Stimulated activated CD8-positive, alpha-beta memory T cell treated with anti-CD3 and anti-CD28 coated beads, Interleukin-7, amount 100 ng/mL, for 48 hours (primary cell): ENCODE measurements at regions not wholly inside any gene's neighbourhood (a gene's known extent, or its start where the extent isn't known, plus 50 kb on each side); places are given as distances from the start of the nearest gene placed in this dataset.

Experiments used
- DNase-seq, 2 donors: peaks; one replicate each; pipeline ENCODE4 v3.0.0-alpha.2; 2020; ENCODE audit warnings: low read depth in 1 of 2; ENCODE audit errors: extremely low read depth in 1 of 2

DNA sequence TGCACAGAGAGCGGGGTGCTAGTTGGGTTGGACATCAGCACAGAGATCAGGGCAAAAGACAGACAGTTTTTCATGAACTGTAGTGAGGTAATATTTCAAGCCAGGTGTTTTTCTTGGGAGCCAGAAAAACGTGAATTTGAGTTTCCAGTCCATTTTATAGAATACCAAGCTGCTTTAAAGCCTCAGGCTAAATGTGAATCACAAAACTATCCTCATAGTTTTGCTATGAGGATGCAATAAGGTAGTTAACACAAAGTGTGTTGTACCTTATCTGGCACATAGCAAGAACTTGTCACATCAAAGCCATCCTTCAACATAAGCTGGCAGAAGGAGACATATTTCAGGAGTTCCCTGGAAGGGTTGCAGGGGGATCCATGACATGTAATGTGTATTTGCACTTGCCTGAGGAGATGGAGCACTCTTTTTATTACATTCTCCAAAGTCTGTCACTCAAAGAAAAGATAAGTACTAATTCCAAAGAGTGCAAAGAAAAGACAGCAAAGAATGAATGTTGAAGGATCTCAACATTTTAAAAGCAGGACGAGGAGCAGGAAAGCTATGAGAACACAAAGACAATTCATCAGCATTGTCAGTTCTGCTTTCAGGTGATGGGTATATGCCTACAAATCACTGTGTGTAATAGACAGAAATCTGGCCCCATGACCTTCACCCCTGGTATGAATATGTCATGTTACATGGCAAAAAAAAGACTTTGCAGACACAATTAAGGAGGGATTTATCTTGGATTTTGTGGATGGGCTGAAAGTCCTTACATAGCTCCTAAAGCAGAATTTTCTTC is 1046.4 kb downstream of the NTRK3 start:
- DNase-seq = no peak

DNA sequence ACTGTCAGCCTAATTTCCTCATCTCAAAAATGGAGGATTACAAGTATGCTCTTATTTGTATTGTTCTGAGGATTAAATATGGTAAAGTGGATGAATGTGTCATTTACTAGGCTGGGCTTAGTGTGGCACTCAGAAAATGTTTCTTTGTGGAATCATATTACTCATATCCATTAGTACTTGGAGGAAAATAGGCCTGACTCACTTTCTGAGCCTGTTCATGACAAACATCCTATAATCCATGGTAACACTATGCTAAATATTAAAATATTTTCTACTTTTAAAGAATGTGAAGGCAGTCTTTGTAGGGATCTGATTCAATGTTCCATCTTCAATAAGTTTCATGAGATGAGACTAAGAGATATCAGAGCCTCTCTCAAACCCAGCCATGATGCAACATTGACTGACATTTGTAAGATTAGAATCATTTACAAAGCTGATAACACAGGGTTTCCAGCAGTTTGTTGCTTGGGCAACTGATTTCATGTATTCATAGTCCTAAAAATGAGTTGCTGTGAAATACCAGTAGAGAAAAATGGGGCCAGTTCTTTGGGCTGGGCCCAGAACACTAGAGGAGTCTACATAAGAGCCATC is 1048.5 kb downstream of the NTRK3 start:
- no peak for DNase-seq

DNA sequence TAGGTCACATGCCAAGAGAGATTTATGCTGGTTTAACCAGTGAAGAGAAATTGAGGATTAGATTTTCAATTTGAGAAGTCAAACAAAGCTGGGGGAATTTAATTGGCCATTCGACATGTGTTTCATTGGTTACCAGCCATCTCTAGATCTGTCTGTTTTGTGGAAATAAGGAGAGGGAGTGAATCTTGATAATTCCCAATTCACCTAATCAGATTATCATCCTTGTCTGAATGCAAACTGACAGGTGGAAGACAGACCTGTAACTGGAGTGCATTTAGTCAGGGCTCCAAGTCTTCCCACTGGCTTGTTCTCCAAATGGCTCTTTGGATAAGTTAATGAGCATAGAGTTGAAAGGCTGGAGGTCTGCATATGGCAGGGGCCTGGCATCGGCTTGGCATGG is 1049.3 kb downstream of the NTRK3 start:
- no peak for DNase-seq

DNA sequence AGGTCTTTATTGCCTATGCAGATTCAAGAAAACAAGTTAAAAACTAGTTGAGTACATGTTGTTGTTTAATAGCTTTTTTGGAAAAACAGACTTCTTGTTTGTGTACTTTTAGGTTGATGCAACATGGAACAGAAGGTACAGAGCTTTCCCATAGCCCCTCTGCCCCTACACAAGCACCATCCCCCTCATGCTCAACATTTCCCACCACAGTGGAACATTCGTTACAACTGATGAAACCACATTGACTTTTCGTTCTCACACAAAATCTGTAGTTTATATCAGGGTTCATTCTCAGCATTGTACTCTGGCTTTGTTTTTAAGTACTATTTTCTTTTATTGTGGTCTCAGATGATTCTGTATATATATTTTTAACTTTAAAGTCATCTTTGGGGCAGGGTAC is 1054.6 kb downstream of the NTRK3 start:
- DNase-seq = no peak

DNA sequence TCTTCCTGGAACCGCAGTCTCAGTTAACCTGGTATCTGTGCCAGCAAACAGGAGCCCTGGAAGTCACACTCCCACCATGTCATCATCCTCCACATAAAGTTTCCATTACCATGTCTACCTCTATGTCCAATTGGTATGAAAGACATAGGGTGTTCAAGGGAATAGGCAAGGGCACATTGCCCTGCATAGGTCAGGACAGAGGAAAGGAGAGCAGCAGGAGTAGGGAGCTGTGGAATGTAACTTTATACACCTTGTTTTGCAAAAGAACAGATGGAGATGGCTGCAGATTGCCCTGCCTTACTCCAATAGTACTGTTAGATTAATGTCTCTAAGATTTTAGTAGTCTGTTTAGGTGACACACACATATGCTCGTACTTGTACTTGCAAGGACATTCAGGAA is 1056.4 kb downstream of the NTRK3 start:
- no peak for DNase-seq

DNA sequence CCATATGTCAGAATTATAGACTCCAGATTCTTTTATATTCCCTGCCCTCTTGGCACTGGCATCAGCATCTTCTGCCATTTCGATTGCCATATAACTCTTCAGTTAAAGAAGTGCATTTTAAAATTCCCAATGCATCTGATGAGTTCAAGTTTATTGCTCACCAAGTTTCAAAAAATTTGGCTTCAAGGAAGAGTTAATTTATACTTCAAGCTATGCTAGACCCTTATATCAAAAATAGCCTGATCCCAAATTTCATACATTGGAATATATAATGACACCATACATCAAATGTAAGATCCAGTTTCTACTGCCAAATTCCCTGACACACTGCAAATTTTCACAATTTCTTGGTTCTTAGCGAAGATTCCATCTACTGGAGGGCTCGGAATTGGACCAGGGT is 1058.6 kb downstream of the NTRK3 start:
- DNase-seq = no peak

DNA sequence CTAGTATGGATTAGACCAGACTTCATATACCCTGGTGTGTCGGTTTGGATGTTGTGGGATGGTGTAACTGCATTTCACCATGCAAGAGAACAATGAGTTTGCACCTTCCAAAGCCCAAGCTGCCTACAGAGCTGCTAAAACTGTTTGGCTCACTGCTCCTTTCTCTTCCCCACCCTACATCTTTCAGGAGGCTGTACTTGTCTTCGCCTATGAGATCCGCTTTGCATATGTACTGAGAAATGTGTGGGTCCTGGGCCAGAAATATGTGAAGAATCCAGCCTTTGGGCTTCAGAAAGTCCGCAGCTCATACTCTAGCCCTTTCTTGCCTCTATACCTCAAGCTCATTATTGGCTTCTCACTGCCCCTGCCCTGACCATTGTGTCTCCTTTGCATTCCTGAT is 1060.0 kb downstream of the NTRK3 start:
- DNase-seq = no peak

DNA sequence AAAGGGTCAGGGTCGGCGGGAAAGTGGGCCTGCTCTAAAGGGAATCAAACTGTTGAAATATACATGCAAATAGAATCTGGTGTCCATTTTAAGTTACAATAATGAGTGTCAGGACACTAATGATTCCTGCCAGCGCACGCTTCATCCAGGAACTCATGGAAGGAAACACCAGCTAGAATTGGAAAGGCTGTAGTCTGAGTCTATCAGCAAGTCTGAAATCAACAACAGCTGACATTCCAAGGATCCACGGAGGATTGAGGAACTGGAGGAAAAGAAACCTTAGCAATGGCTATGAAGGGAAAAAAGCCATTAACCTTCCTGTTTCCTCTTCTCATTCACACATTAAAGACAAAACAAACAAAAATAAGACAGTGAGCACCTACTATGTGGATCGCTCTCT is 1063.1 kb downstream of the NTRK3 start:
- DNase-seq = no peak

DNA sequence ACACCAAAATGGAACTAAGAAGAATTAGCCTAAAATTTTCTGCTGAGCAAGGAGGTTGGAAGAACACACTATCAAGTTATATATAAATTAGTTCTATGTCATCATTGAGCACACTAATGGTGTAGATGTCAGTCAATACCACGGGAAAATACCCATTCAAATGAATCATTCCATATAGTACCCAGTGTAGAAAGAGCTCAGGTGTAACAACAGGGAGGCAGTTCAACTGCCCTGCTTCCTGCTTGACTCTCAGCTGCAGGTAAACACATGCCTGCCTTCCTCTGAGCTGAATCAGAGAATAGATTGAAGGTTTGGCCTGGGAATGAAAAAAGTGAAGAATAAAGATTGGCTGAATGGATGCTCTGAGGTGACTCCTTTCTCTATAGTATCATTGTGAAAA is 1088.0 kb downstream of the AGBL1 start:
- no peak for DNase-seq

DNA sequence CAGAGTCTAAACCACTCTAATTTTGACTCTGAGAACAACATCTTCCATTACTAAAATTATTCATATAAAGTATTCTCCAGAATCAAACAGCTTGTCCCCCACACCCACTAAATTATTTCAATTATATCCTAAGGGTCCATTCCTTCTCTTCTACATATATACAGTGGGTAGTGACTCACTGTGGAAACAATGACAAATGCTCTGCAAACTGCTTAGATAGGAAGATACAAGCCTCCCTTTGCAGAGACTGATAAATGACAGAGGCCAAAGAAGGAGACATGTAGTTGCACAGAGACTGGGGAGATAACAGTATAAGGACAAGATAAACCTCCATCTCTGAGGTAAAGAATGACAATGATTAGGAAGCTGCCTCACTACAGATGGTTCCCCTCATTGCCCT is 1087.4 kb downstream of the AGBL1 start:
- no peak for DNase-seq

DNA sequence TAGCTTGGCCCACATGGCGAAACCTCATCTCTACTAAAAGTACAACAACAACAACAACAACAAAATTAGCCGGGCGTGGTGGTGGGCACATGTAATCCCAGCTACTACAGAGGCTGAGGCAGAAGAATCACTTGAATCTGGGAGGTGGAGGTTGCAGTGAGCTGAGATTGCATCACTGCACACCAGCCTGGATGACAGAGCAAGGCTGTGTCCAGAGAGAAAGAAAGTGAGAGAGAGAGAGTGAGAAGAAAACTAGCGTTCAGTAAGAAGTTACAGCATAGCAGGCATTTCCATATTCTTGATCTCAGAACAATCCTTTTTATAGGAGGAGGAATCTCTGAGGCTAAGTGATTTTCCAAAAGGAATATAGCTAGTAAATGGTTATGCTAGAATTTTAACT is 1076.1 kb downstream of the AGBL1 start:
- DNase-seq = no peak

DNA sequence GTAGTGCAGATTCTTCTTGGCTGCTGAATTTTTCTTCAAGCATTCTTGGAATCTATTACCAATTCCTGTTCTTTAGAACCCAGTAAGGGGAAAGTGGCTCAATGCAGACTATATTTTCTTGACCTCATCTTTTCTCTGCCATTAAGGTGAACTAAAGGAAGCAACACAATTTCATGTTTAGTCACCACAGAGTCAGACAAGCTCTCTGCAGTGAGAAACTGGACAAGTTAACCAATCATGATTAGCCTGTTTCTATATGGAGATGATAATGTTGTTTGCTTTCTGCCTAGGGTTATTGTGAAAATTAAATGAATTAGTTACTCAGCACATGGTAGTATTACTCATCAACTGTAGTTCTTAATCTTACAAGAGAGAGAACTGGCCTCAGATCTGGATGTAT is 1075.1 kb downstream of the AGBL1 start:
- no peak for DNase-seq

DNA sequence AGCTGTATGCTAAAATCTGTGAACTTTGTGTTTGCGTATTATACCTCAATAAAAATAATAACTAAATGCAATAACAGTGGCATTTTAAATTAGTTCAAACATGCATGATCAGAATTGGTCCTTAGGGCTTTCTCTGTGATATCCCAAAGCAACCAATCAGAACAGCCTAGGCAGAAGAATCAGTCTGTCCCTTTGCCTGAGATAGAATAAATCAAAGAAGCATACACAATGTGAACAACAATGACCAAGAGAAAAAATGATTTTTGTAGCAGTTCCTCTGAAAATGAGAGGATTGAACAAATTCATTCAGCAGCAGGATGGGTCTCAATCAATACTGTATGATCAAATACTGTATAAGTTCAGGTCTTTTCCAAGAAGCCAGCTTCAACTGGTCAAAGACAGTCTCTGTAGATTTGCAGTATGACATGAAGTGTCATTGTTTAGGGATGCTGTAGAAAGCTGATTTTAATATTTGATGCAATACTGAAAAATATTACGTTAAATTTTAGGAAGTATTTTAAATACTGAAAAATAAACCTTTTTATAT is 1071.6 kb downstream of the AGBL1 start:
- no peak for DNase-seq

DNA sequence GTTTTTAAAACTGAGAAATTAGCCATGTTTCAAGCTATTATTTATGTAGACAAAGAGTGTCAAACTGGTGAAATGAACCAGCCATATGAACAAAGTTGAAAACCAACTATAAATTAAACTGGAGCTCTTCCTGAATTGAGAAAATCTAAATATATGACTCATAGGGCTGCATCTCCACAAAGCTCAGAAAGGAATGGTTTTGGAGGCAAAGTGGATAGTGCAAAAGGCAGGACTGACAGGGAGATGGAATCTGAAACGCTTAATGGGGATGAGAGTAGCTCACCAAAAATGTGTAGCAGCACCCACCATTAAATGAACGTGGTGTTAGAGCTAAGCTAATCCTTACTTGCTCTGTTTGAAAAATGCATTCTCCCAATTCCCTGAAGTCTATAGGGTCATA is 1066.0 kb downstream of the AGBL1 start:
- no peak for DNase-seq

DNA sequence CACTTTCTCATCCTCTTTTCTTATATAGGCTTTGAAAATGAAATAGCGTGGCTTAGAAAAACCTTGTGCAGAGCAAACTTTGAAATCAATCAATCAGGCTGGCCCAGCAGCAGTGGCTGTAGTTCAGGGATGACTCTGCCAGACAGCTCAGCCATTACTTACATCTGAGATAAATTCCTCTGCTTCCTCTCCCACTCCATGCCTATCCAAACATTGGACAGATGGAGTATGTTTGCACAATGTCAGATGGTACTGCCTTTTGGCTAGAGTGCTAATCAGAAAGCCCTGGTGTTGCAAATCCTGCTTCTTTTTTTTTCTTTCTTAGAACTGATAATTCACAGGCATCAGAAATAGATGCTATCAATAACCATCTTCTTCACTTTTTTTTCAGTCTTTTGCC is 1065.1 kb downstream of the AGBL1 start:
- no peak for DNase-seq

DNA sequence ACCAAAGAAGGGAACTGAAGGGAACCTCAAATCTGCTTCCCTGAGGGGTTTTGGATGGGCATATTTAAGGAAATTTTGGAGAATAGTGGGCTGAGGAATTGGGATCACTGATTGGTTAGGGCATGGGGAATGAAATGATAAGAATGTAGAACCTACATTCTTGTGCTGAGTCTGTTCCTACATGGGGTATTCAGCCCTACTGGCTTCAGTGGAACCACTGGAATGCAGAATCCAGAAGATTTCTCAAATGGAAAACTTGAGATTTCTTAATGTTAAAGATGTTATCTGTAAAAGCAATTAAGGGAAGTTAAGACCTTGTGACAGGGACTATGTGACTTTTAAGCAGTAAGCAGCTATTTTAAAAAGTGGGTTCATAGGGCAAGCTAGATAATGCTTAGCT is 1062.4 kb downstream of the AGBL1 start:
- no peak for DNase-seq

DNA sequence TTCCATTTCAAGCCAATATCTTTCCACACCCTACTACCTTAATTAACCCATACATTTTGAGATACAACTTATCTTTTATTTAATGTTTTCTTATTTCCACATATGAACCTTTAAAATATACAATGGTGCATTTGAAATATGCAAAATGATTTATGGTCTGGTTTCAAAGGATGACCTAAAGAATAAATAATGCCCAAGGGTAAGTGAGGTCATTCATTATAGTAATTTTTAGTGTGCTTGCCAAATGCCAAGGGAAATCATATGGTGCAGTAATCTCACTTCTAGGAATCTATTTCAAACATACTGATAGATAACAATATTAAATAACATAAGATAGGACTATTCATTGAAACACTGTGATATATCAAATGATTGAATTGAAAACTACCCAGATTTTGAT is 1055.4 kb downstream of the AGBL1 start:
- DNase-seq = no peak

DNA sequence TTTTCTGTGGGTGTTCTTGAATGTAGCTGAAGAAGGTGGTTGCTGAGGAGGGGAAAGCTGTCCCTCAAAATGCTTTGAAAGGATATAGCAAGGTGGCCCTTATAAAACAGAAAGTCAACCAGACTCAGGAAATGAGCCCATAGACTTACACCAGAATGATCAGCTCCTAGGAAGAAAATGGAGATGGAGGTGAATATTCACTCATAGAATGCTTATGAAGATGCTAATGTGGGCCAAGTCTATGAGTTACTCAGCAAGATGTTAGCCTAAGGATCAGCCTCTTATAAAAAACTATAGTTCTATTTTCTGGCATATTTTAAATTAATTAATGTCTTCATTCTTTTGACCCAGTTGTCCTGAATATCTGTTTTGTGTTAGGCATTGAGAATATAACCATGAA is 1054.0 kb downstream of the AGBL1 start:
- DNase-seq = no peak

DNA sequence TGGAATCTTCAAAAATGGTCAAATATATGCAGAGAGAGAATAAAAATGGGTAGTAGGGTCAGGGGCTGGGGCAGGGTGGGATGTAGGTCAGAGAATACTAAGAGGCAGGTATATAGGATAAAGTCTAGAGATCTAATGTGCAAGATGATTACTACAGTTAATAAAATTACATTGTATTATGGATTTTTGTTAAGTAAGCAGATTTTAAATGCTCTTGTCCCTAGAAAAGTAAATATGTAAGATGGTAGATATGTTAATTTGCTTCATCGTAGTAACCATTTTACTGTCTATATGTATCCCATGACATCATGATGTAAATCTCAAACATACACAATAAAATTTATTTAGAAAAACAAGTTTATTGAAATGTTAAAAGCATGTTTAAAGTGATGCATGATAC is 1051.4 kb downstream of the AGBL1 start:
- DNase-seq = no peak

DNA sequence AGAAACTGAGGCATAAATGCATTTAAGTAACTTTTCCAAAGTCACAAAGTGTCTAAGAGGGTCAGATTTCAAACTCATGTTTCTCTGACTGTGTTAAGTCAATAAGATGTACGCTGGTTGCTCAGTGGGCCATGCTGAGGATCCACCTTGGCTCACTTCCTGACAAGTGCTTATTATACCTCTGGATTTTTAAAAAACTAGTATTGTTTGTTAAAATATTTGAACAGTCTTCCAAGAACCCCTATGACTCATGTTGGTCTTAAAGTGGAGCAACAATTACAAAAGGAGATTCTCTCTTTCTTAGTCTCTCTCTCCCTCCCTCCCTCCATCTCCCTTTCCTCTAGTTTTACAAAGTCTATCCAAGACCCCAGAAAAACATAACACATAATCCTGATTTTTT is 1050.2 kb downstream of the AGBL1 start:
- DNase-seq = no peak

DNA sequence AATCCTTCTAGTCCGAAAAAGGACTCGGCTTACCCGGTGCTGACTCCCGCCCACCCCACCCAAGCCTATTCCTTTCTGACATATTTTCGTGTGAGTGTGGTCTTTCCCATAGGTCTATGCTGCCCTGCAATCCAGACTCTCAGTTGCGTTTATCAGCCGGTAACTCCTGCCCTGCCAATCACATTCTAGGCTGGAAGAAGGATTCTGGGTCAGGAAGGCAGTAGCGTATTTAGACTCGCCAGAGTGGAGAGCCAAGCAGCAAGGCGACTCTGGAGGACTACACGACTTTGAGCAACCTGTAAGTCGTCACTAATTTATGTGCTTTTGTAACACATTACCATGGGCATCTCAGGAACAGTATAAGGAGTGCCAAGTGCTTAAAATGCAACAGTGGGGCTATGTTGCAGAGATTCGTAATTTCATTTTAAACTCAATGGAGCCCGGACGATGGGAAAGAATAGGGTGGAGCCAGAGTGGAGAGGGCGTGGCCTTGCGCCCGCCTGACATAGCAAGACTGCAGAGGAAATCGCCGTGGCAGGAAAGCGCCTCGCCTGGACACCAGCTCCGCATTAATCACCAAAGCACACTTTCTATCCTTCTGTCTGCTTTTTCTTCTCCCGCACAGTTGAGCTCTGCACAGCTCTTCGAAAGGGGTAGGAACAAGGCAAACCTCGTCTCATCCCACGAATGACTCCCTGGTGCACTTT is 1044.2 kb downstream of the AGBL1 start:
- no peak for DNase-seq

DNA sequence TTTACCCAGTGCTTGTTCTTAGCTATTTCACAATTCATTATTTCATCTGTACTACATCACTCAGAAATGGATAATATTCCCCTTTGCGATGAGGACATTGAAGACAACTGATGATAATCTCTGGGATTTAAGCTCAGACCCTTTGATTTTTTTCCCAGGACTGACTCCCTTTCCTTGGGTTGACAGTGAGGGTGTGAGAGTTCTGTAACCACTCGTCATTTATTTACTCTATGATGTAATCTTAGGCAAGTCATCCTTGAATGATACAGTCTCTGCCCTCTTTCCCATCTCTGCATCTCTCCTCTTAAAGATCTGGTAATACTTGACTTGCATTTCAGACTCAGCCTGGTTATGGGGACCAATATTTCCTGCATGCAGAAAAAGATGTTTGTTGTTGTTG is 1041.7 kb downstream of the AGBL1 start:
- DNase-seq = no peak
